ENCODE measurements at regions not wholly inside any gene's neighbourhood (a gene's known extent, or its start where the extent isn't known, plus 50 kb on each side); places are given as distances from the start of the nearest gene placed in this dataset.

DNA sequence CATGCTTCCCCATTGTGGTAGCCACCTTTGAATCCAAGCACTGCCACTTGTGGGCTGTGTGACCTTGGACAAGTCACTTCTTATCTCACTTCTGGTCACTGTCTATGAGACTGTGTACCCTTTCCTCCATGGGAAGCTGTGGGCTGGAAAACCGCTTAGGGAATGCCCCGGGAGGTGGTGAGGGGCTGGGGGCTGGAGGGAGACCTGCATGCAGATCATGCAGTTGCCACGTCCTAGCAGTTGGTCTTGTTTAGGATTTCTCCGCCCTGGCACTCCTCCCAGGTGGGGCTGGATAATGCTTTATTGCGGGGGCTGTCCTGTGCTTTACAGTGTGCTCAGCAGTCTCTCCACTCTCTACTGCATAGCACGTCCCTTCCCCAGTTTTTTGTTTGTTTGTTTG, 62.9 kb upstream of the OPN4 start:
- H3K9me3 ChIP-seq (ENCODE audit: control extremely low read depth in 1 of 3, control insufficient read depth in 2 of 3, insufficient read depth in 1 of 3, low read length in 2 of 3) = no peaks in the 10 kb centered on the region
- H3K36me3 ChIP-seq (replicated peaks in 1 of 2; ENCODE audit: control extremely low read depth in 1 of 2, control insufficient read depth in 1 of 2, extremely low read depth in 1 of 2, insufficient read depth in 2 of 2, low read length in 1 of 2) = no peaks in the 10 kb centered on the region
- H3K27ac Mint-ChIP-seq = no peak overlapping the region
- 88% methylated on average over 5 of the region's 6 CpGs for WGBS (ENCODE audit: insufficient coverage)
- no peak overlapping the region for H3K9ac ChIP-seq (ENCODE audit: low read length)
- ChIA-PET POLR2A (no interaction called here), CTCF (no interaction called here)
- ATAC-seq (ENCODE audit: low read depth) (no peak), DNase-seq (no peak)
- H3K4me1 Mint-ChIP-seq = no peaks in the 10 kb centered on the region
- no peaks in the 10 kb centered on the region for H3K9me3 Mint-ChIP-seq (ENCODE audit: insufficient read depth)
- H3K4me2 ChIP-seq (replicated peaks; ENCODE audit: low read depth, low read length, poor library complexity, severe bottlenecking) = no peak overlapping the region
- H3K4me1 ChIP-seq (ENCODE audit: control insufficient read depth in 2 of 2, insufficient read depth in 2 of 2, low read length in 2 of 2) = no peaks in the 10 kb centered on the region
- H3K27ac ChIP-seq (ENCODE audit: low read length in 2 of 2) = no peak overlapping the region
- peaks cover 18% of the 10 kb centered on the region for H3K27me3 Mint-ChIP-seq
- TF ChIP-seq, protein P1, sequence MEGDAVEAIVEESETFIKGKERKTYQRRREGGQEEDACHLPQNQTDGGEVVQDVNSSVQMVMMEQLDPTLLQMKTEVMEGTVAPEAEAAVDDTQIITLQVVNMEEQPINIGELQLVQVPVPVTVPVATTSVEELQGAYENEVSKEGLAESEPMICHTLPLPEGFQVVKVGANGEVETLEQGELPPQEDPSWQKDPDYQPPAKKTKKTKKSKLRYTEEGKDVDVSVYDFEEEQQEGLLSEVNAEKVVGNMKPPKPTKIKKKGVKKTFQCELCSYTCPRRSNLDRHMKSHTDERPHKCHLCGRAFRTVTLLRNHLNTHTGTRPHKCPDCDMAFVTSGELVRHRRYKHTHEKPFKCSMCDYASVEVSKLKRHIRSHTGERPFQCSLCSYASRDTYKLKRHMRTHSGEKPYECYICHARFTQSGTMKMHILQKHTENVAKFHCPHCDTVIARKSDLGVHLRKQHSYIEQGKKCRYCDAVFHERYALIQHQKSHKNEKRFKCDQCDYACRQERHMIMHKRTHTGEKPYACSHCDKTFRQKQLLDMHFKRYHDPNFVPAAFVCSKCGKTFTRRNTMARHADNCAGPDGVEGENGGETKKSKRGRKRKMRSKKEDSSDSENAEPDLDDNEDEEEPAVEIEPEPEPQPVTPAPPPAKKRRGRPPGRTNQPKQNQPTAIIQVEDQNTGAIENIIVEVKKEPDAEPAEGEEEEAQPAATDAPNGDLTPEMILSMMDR (IDR thresholded peaks at IDR 0.05) = no peak
- no peak for TF ChIP-seq EZH2 (IDR thresholded peaks at IDR 0.05; ENCODE audit: borderline replicate concordance, insufficient read depth, low read depth, low read length, poor library complexity, severe bottlenecking)
- no peak overlapping the region for H3K4me3 ChIP-seq (ENCODE audit: control extremely low read depth in 1 of 5, extremely low read depth in 1 of 5, insufficient read depth in 1 of 5, low read depth in 2 of 5, low read length in 4 of 5)
- H3K4me3 Mint-ChIP-seq = no peak overlapping the region
- no peak overlapping the region for H2AFZ ChIP-seq (ENCODE audit: insufficient read depth, low read depth, low read length, poor library complexity, severe bottlenecking)
- H4K20me1 ChIP-seq (ENCODE audit: control insufficient read depth, insufficient read depth, low read length, poor library complexity, severe bottlenecking) = no peaks in the 10 kb centered on the region
- intact Hi-C loops (cut with micrococcal nuclease) = no loop called here
- peaks cover 0 to 5% (median 0%) of the 10 kb centered on the region in 4 experiments for H3K27me3 ChIP-seq (replicated peaks in 1 of 4; ENCODE audit: control extremely low read depth in 1 of 4, control insufficient read depth in 3 of 4, insufficient read depth in 4 of 4, low read length in 3 of 4)
- no peaks in the 10 kb centered on the region for H3K79me2 ChIP-seq (ENCODE audit: control insufficient read depth, insufficient read depth, low read length)

GRCh38 chr10:86592413-86592812, 61.9 kb upstream of the OPN4 start:
- ChIA-PET POLR2A (no interaction called here), CTCF (no interaction called here)
- DNase-seq (no peak), ATAC-seq (ENCODE audit: low read depth) (no peak)
- H3K9me3 Mint-ChIP-seq (ENCODE audit: insufficient read depth) = no peaks in the 10 kb centered on the region
- Histone ChIP-seq H3K36me3 (replicated peaks in 1 of 2; ENCODE audit: control extremely low read depth in 1 of 2, control insufficient read depth in 1 of 2, extremely low read depth in 1 of 2, insufficient read depth in 2 of 2, low read length in 1 of 2) (no peaks in the 10 kb centered on the region), H3K27ac (ENCODE audit: low read length in 2 of 2) (no peak overlapping the region), H3K4me2 (replicated peaks; ENCODE audit: low read depth, low read length, poor library complexity, severe bottlenecking) (no peak overlapping the region), H2AFZ (ENCODE audit: insufficient read depth, low read depth, low read length, poor library complexity, severe bottlenecking) (no peak overlapping the region), H3K79me2 (ENCODE audit: control insufficient read depth, insufficient read depth, low read length) (no peaks in the 10 kb centered on the region), H3K9ac (ENCODE audit: low read length) (no peak overlapping the region), H3K4me3 (ENCODE audit: control extremely low read depth in 1 of 5, extremely low read depth in 1 of 5, insufficient read depth in 1 of 5, low read depth in 2 of 5, low read length in 4 of 5) (no peak overlapping the region), H3K27me3 (replicated peaks in 1 of 4; ENCODE audit: control extremely low read depth in 1 of 4, control insufficient read depth in 3 of 4, insufficient read depth in 4 of 4, low read length in 3 of 4) (peaks cover 0 to 5% (median 0%) of the 10 kb centered on the region in 4 experiments), H3K9me3 (ENCODE audit: control extremely low read depth in 1 of 3, control insufficient read depth in 2 of 3, insufficient read depth in 1 of 3, low read length in 2 of 3) (no peaks in the 10 kb centered on the region), H4K20me1 (ENCODE audit: control insufficient read depth, insufficient read depth, low read length, poor library complexity, severe bottlenecking) (no peaks in the 10 kb centered on the region), H3K4me1 (ENCODE audit: control insufficient read depth in 2 of 2, insufficient read depth in 2 of 2, low read length in 2 of 2) (no peaks in the 10 kb centered on the region)
- TF ChIP-seq, protein P1 (IDR thresholded peaks at IDR 0.05) = no peak
- no peak for TF ChIP-seq EZH2 (IDR thresholded peaks at IDR 0.05; ENCODE audit: borderline replicate concordance, insufficient read depth, low read depth, low read length, poor library complexity, severe bottlenecking)
- intact Hi-C loops (cut with micrococcal nuclease) = no loop called here
- H3K4me3 Mint-ChIP-seq = no peak overlapping the region
- H3K27me3 Mint-ChIP-seq = peaks cover 18% of the 10 kb centered on the region
- no peaks in the 10 kb centered on the region for H3K4me1 Mint-ChIP-seq
- no peak overlapping the region for H3K27ac Mint-ChIP-seq
- WGBS (ENCODE audit: insufficient coverage) = 89% methylated on average over 4 of the region's 4 CpGs

Measured in B cell (primary cell).